Neural progenitor cell (in vitro differentiated cells): ENCODE measurements at regions not wholly inside any gene's neighbourhood (a gene's known extent, or its start where the extent isn't known, plus 50 kb on each side); places are given as distances from the start of the nearest gene placed in this dataset.
A peak's percentile ranks its signal among the peaks of the same experiment; 100 is the strongest.
"Not testable (repeated sequence)": the region's sequence is repeated elsewhere in the genome, so short reads cannot be mapped to it uniquely, and the experiment has no call there.

Source experiments
- CTCF ChIP-seq: fragments of 200-600 bp; sonication (generic); IDR thresholded peaks from 2 replicates; pipeline ENCODE4 v1.5.1; 2017; ENCODE audit warnings: antibody characterized with exemption, mild to moderate bottlenecking
- EZH2 ChIP-seq: fragments of 200-600 bp; sonication (generic); IDR thresholded peaks from 2 replicates; pipeline ENCODE4 v1.6.1; 2017; ENCODE audit warnings: antibody characterized with exemption, mild to moderate bottlenecking, moderate library complexity
- EZH2phosphoT487 ChIP-seq: fragments of 200-600 bp; sonication (generic); IDR thresholded peaks from 2 replicates; pipeline ENCODE4 v1.6.1; 2017; ENCODE audit warnings: antibody characterized with exemption

- not testable (repeated sequence) for TF ChIP-seq CTCF, EZH2phosphoT487
- TF ChIP-seq EZH2 = peak; percentile 61
Observed at GRCh38 chr7:65572581-65572980, 198.9 kb downstream of the ZNF92 start.
